ENCODE measurements at regions not wholly inside any gene's neighbourhood (a gene's known extent, or its start where the extent isn't known, plus 50 kb on each side); places are given as distances from the start of the nearest gene placed in this dataset.

- TF ChIP-seq JUND (IDR thresholded peaks at IDR 0.05; ENCODE audit: low read depth, low read length) (no peak), PML (IDR thresholded peaks at IDR 0.05; ENCODE audit: low read length) (no peak), EP300 (IDR thresholded peaks at IDR 0.05; ENCODE audit: borderline replicate concordance in 1 of 2, control insufficient read depth in 1 of 2, low read depth in 2 of 2, low read length in 2 of 2) (no peak), HDAC6 (IDR thresholded peaks at IDR 0.05; ENCODE audit: unreplicated experiment) (no peak), ZBTB4 (CRISPR knock-in tag; IDR thresholded peaks at IDR 0.05) (no peak), TCF7 (IDR thresholded peaks at IDR 0.05; ENCODE audit: borderline replicate concordance) (no peak)
These were observed 601.7 kb upstream of the ZNF717 start (continued) for GRCh38 chr3:76387000-76387399.

- no peaks in the 10 kb centered on the region for H3K36me3 ChIP-seq (ENCODE audit: control insufficient read depth in 2 of 2, insufficient read depth in 2 of 2, low read length in 1 of 2)
- 0% methylated on average over 1 of the region's 1 CpG for WGBS (ENCODE audit: insufficient coverage, insufficient replicate concordance, low lambda C conversion rate, missing lambda C conversion rate)
- H3K4me2 ChIP-seq (ENCODE audit: control insufficient read depth, insufficient read depth) = no peak overlapping the region
- in situ Hi-C loops (cut with MboI) = no loop called here
- ChIA-PET RAD21 (ENCODE audit: unreplicated experiment) (no interaction called here), SMC1A (ENCODE audit: uncharacterized antibody, unreplicated experiment) (interaction anchor here (1.1 kb wide), 1 partner anchor 10 kb away, joined by 3 read pairs; no protein-coding TSS in a partner anchor), POLR2A (no interaction called here), CTCF (no interaction called here)
- H3K4me1 ChIP-seq (ENCODE audit: control insufficient read depth, insufficient read depth, low read length) = no peaks in the 10 kb centered on the region
- intact Hi-C loops (cut with micrococcal nuclease; ENCODE audit: unreplicated experiment) = no loop called here
- BruUV-seq (replicated peaks) = no TSS peak
- H3K27me3 ChIP-seq (replicated peaks in 1 of 2; ENCODE audit: control insufficient read depth in 2 of 2, insufficient read depth in 2 of 2, low read length in 1 of 2) = no peaks in the 10 kb centered on the region
- FAIRE-seq (no peak), ATAC-seq (no peak), DNase-seq (ENCODE audit: low read depth, low spot score) (no peak)
- H3K9ac ChIP-seq (ENCODE audit: control insufficient read depth, insufficient read depth, low read length) = no peak overlapping the region
- no peak overlapping the region for H2AFZ ChIP-seq (ENCODE audit: control insufficient read depth, low read depth, low read length)
- no peaks in the 10 kb centered on the region for H3K79me2 ChIP-seq (ENCODE audit: control insufficient read depth, insufficient read depth, low read length)
- H4K20me1 ChIP-seq (ENCODE audit: control insufficient read depth, insufficient read depth) = no peaks in the 10 kb centered on the region
- H3K27ac ChIP-seq (ENCODE audit: control insufficient read depth, insufficient read depth) = no peak overlapping the region
- no peaks in the 10 kb centered on the region for H3K9me3 ChIP-seq (replicated peaks; ENCODE audit: control insufficient read depth, insufficient read depth, low read length)
- no peak overlapping the region for H3K4me3 ChIP-seq
- TF ChIP-seq NBN (IDR thresholded peaks at IDR 0.05) = no peak
- no peak for TF ChIP-seq ZSCAN29 (IDR thresholded peaks at IDR 0.05)
- TF ChIP-seq CHD1 (IDR thresholded peaks at IDR 0.05; ENCODE audit: low read depth, low read length) = no peak
- TF ChIP-seq ZBTB11 (CRISPR knock-in tag; IDR thresholded peaks at IDR 0.05) = no peak
- TF ChIP-seq ATF3 (IDR thresholded peaks at IDR 0.05; ENCODE audit: borderline replicate concordance, extremely low read depth, low read depth, low read length) = no peak
- TF ChIP-seq BHLHE40 (IDR thresholded peaks at IDR 0.05; ENCODE audit: borderline replicate concordance in 1 of 2, low read depth in 2 of 2, low read length in 1 of 2) = no peak
- TF ChIP-seq GABPA (IDR thresholded peaks at IDR 0.05; ENCODE audit: low read depth) = no peak
- no peak for TF ChIP-seq HSF1 (IDR thresholded peaks at IDR 0.05; ENCODE audit: low read depth, low read length)
These were observed 614.8 kb upstream of the ZNF717 start for GRCh38 chr3:76400141-76400540.
